ENCODE measurements at regions not wholly inside any gene's neighbourhood (a gene's known extent, or its start where the extent isn't known, plus 50 kb on each side); places are given as distances from the start of the nearest gene placed in this dataset.

- no peak for TF ChIP-seq SIN3A (IDR thresholded peaks at IDR 0.05; ENCODE audit: borderline replicate concordance, insufficient read depth, low read depth, low read length)
- ChIA-PET CTCF (no interaction called here), POLR2A (no interaction called here)
- intact Hi-C loops (cut with micrococcal nuclease; ENCODE audit: unreplicated experiment) (no loop called here), in situ Hi-C loops (cut with HindIII; ENCODE audit: low pct_unique_long_range_greater_than_20kb, low sequenced_read_pairs) (no loop called here)
- Histone ChIP-seq H3K4me3 (ENCODE audit: low read depth in 2 of 2, low read length in 2 of 2) (no peak overlapping the region), H3K27ac (ENCODE audit: low read length) (no peak overlapping the region), H3K9me3 (ENCODE audit: control insufficient read depth, insufficient read depth, low read depth, low read length) (no peaks in the 10 kb centered on the region), H3K27me3 (ENCODE audit: control insufficient read depth, insufficient read depth, low read length) (no peaks in the 10 kb centered on the region), H3K4me1 (ENCODE audit: control insufficient read depth, insufficient read depth, low read length) (no peaks in the 10 kb centered on the region; the same call in 1 of the 2 replicates), H3K36me3 (ENCODE audit: control insufficient read depth, insufficient read depth, low read length) (no peaks in the 10 kb centered on the region)
- BruUV-seq (replicated peaks): no TSS peak
- ATAC-seq (no peak), DNase-seq (ENCODE audit: low read depth, low spot score) (no peak)
Observed at GRCh38 chr6:113352831-113353230, 504.3 kb upstream of the MARCKS start.

- ChIA-PET POLR2A (no interaction called here), CTCF (no interaction called here)
- H3K36me3 ChIP-seq (ENCODE audit: control insufficient read depth, insufficient read depth, low read length): no peaks in the 10 kb centered on the region
- H3K4me1 ChIP-seq (ENCODE audit: control insufficient read depth, insufficient read depth, low read length): no peaks in the 10 kb centered on the region; the same call in 1 of the 2 replicates
- no peak overlapping the region for H3K4me3 ChIP-seq (ENCODE audit: low read depth in 2 of 2, low read length in 2 of 2)
- no TSS peak for BruUV-seq (replicated peaks)
- no peaks in the 10 kb centered on the region for H3K27me3 ChIP-seq (ENCODE audit: control insufficient read depth, insufficient read depth, low read length)
- DNase-seq (ENCODE audit: low read depth, low spot score) (no peak), ATAC-seq (no peak)
- TF ChIP-seq POLR2AphosphoS5 (IDR thresholded peaks at IDR 0.05; ENCODE audit: low read depth, low read length) (no peak), SIN3A (IDR thresholded peaks at IDR 0.05; ENCODE audit: borderline replicate concordance, insufficient read depth, low read depth, low read length) (no peak), TCF7L2 (IDR thresholded peaks at IDR 0.05; ENCODE audit: low read depth, low read length) (no peak), CTCF (IDR thresholded peaks at IDR 0.05) (no peak), REST (IDR thresholded peaks at IDR 0.05; ENCODE audit: insufficient read depth in 1 of 2, low read depth in 2 of 2, low read length in 1 of 2) (no peak)
- H3K27ac ChIP-seq (ENCODE audit: low read length): no peak overlapping the region
- H3K9me3 ChIP-seq (ENCODE audit: control insufficient read depth, insufficient read depth, low read depth, low read length): no peaks in the 10 kb centered on the region
- intact Hi-C loops (cut with micrococcal nuclease; ENCODE audit: unreplicated experiment): no loop called here
- in situ Hi-C loops (cut with HindIII; ENCODE audit: low pct_unique_long_range_greater_than_20kb, low sequenced_read_pairs): no loop called here
Observed at GRCh38 chr6:113353392-113353791, 503.8 kb upstream of the MARCKS start.

GRCh38 chr6:113354204-113354895 is 502.8 kb upstream of the MARCKS start:
- no TSS peak for BruUV-seq (replicated peaks)
- intact Hi-C loops (cut with micrococcal nuclease; ENCODE audit: unreplicated experiment) (no loop called here), in situ Hi-C loops (cut with HindIII; ENCODE audit: low pct_unique_long_range_greater_than_20kb, low sequenced_read_pairs) (no loop called here)

More at GRCh38 chr6:113354204-113354895, 502.8 kb upstream of the MARCKS start:
- no peak for TF ChIP-seq TCF7L2 (IDR thresholded peaks at IDR 0.05; ENCODE audit: low read depth, low read length)
- no peak for TF ChIP-seq SIN3A (IDR thresholded peaks at IDR 0.05; ENCODE audit: borderline replicate concordance, insufficient read depth, low read depth, low read length)
- no peak for TF ChIP-seq CTCF (IDR thresholded peaks at IDR 0.05)
- TF ChIP-seq POLR2AphosphoS5 (IDR thresholded peaks at IDR 0.05; ENCODE audit: low read depth, low read length): no peak
- TF ChIP-seq REST (IDR thresholded peaks at IDR 0.05; ENCODE audit: insufficient read depth in 1 of 2, low read depth in 2 of 2, low read length in 1 of 2): no peak
- Histone ChIP-seq H3K4me3 (ENCODE audit: low read depth in 2 of 2, low read length in 2 of 2) (no peak overlapping the region), H3K4me1 (ENCODE audit: control insufficient read depth, insufficient read depth, low read length) (no peaks in the 10 kb centered on the region; the same call in 1 of the 2 replicates), H3K27ac (ENCODE audit: low read length) (no peak overlapping the region), H3K27me3 (ENCODE audit: control insufficient read depth, insufficient read depth, low read length) (no peaks in the 10 kb centered on the region), H3K36me3 (ENCODE audit: control insufficient read depth, insufficient read depth, low read length) (no peaks in the 10 kb centered on the region), H3K9me3 (ENCODE audit: control insufficient read depth, insufficient read depth, low read depth, low read length) (no peaks in the 10 kb centered on the region)
- CTCF ChIA-PET: no interaction called here
- no peak for ATAC-seq
- POLR2A ChIA-PET: no interaction called here
- DNase-seq (ENCODE audit: low read depth, low spot score): no peak
